Transverse colon (tissue), 3 donors: ENCODE measurements at regions not wholly inside any gene's neighbourhood (a gene's known extent, or its start where the extent isn't known, plus 50 kb on each side); places are given as distances from the start of the nearest gene placed in this dataset.

Experiments
- CTCF ChIP-seq, 5 experiments: fragments of 200-600 bp in 3 of 5; fragments of 450-650 bp in 2 of 5; sonication (generic) in 3 of 5; IDR thresholded peaks; 1 replicate in 2 of 5; 2 replicates in 3 of 5; pipeline ENCODE4 v1.5.1; 2016 to 2017; ENCODE audit warnings: antibody characterized with exemption in 5 of 5, inconsistent platforms in 3 of 5, mild to moderate bottlenecking in 2 of 5, moderate library complexity in 1 of 5
- POLR2A ChIP-seq: fragments of 450-650 bp; IDR thresholded peaks from one replicate; pipeline ENCODE4 v1.6.1; 2016; ENCODE audit warnings: antibody characterized with exemption, mild to moderate bottlenecking, moderate library complexity

DNA sequence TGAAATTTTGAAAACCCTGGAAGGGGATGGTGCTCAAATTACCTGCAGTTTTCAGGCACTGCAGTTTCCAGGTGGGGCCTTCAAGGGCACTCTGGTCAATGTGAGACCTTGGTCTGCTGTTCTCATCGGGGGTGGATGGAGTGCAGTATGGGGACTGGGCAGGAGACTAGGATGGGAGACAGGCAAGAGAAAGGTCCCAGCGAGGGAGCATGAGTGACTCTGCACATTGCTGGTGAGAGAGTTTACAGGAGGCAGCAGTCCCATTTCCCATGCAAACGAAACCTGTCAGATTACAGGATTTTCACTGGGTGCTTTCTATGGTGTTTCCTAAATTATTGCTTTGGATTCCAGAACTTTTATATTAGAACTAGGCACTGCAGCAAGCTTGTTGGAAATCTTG, 73.5 kb upstream of the DTNBP1 start:
- no peak for TF ChIP-seq CTCF (IDR thresholded peaks at IDR 0.05)
- TF ChIP-seq POLR2A = no peak
